ENCODE measurements at regions not wholly inside any gene's neighbourhood (a gene's known extent, or its start where the extent isn't known, plus 50 kb on each side); places are given as distances from the start of the nearest gene placed in this dataset.

GRCh38 chr1:82704393-82704792 is 903.7 kb downstream of the ADGRL2 start:
- H3K9me3 ChIP-seq: no peaks in the 10 kb centered on the region
- no peak for DNase-seq
- intact Hi-C loops (cut with DNase I): no loop called here
- no peaks in the 10 kb centered on the region for H3K4me1 ChIP-seq
- WGBS, 2 donors: 51 to 61% methylated on average over 3 of the region's 3 CpGs
- H3K36me3 ChIP-seq: no peaks in the 10 kb centered on the region
- no peak overlapping the region for H3K4me3 ChIP-seq
- H3K27ac ChIP-seq: peak overlapping the region in 1 of 4 donors; percentile 25
- no peaks in the 10 kb centered on the region for H3K27me3 ChIP-seq
- TF ChIP-seq POLR2A (IDR thresholded peaks at IDR 0.05) (no peak), POLR2AphosphoS5 (IDR thresholded peaks at IDR 0.05) (peak in 2 of 4 donors; percentile 14 to 17), CTCF (IDR thresholded peaks at IDR 0.05) (no peak)

- Histone ChIP-seq H3K4me3 (no peak overlapping the region), H3K27me3 (no peaks in the 10 kb centered on the region), H3K4me1 (no peaks in the 10 kb centered on the region), H3K9me3 (no peaks in the 10 kb centered on the region), H3K27ac (peak overlapping the region in 1 of 4 donors; percentile 20), H3K36me3 (no peaks in the 10 kb centered on the region)
- DNase-seq: no peak
- intact Hi-C loops (cut with DNase I): no loop called here
- TF ChIP-seq POLR2A (IDR thresholded peaks at IDR 0.05): no peak
Measured at GRCh38 chr1:82703951-82704350, 903.2 kb downstream of the ADGRL2 start.

- H3K4me3 ChIP-seq: no peak overlapping the region
- no peaks in the 10 kb centered on the region for H3K36me3 ChIP-seq
- WGBS, 2 donors: 76 to 85% methylated on average over 5 of the region's 5 CpGs
- H3K4me1 ChIP-seq: no peaks in the 10 kb centered on the region
- TF ChIP-seq EP300 (IDR thresholded peaks at IDR 0.05) (no peak), POLR2AphosphoS5 (IDR thresholded peaks at IDR 0.05) (no peak), CTCF (IDR thresholded peaks at IDR 0.05) (no peak), POLR2A (IDR thresholded peaks at IDR 0.05) (no peak)
- no peaks in the 10 kb centered on the region for H3K27me3 ChIP-seq
- no peak overlapping the region for H3K27ac ChIP-seq
- no peak for DNase-seq
- H3K9me3 ChIP-seq: no peaks in the 10 kb centered on the region
- intact Hi-C loops (cut with DNase I): no loop called here
Measured at GRCh38 chr1:82700476-82700875, 899.7 kb downstream of the ADGRL2 start.

- TF ChIP-seq POLR2AphosphoS5 (IDR thresholded peaks at IDR 0.05): no peak
- no peak for TF ChIP-seq CTCF (IDR thresholded peaks at IDR 0.05)
- no peak for TF ChIP-seq EP300 (IDR thresholded peaks at IDR 0.05)
- no peak for TF ChIP-seq POLR2A (IDR thresholded peaks at IDR 0.05)
Measured at GRCh38 chr1:82697965-82698364, 897.2 kb downstream of the ADGRL2 start.

GRCh38 chr1:82695443-82695842 is 894.7 kb downstream of the ADGRL2 start:
- DNase-seq: no peak

More at GRCh38 chr1:82697965-82698364, 897.2 kb downstream of the ADGRL2 start:
- intact Hi-C loops (cut with DNase I): no loop called here
- no peaks in the 10 kb centered on the region for H3K27me3 ChIP-seq
- DNase-seq: no peak
- H3K27ac ChIP-seq: no peak overlapping the region
- H3K4me1 ChIP-seq: no peaks in the 10 kb centered on the region
- no peaks in the 10 kb centered on the region for H3K9me3 ChIP-seq
- no peak overlapping the region for H3K4me3 ChIP-seq
- no peaks in the 10 kb centered on the region for H3K36me3 ChIP-seq
- 81 to 83% methylated on average over 8 of the region's 8 CpGs for WGBS, 2 donors

More at GRCh38 chr1:82695443-82695842, 894.7 kb downstream of the ADGRL2 start:
- TF ChIP-seq CTCF (IDR thresholded peaks at IDR 0.05) (no peak), POLR2AphosphoS5 (IDR thresholded peaks at IDR 0.05) (no peak), EP300 (IDR thresholded peaks at IDR 0.05) (no peak), POLR2A (IDR thresholded peaks at IDR 0.05) (no peak)
- Histone ChIP-seq H3K9me3 (no peaks in the 10 kb centered on the region), H3K4me3 (no peak overlapping the region), H3K27ac (no peak overlapping the region), H3K27me3 (no peaks in the 10 kb centered on the region), H3K4me1 (no peaks in the 10 kb centered on the region), H3K36me3 (no peaks in the 10 kb centered on the region)
- intact Hi-C loops (cut with DNase I): no loop called here
- 65 to 71% methylated on average over 2 of the region's 2 CpGs for WGBS, 2 donors
